ENCODE measurements at regions not wholly inside any gene's neighbourhood (a gene's known extent, or its start where the extent isn't known, plus 50 kb on each side); places are given as distances from the start of the nearest gene placed in this dataset.

DNA sequence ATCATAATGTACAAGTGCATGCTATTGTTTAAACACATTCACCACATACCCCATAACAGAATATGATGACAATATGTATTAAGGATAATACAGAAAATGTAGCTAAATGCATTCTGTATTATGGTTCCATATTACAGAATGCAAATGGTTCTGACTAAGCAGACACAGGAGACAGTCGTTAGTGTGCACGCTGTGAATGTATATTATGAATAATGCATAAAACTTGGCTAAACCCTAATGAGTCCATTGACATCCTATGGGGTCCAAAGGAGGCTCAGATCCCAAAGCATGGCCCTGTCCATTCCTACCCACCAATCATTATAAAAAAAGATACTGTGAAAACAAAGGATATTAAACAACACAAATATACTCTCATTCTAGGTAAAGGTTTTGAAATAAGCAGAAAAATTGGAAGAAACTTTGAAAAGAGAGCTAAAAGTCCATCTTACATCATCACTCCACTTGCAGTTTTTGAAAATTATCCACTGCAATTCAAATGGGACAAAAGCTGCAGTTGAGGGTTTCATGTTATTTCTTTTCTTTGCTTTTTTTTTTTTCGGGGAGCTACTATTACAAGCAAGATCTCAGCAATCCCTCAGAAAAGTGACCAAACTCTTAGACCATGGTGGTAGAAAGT, 415.1 kb downstream of the BCAT1 start:
- WGBS (ENCODE audit: missing lambda C conversion rate) = 2% methylated on average over 3 of the region's 3 CpGs
- Histone ChIP-seq H3K27ac (no peak overlapping the region), H3K4me3 (no peak overlapping the region), H3K4me2 (no peak overlapping the region), H3K4me1 (no peaks in the 10 kb centered on the region), H3K9me3 (no peaks in the 10 kb centered on the region)
- TF ChIP-seq RCOR1 (IDR thresholded peaks at IDR 0.05; ENCODE audit: low read depth, low read length) = no peak
- TF ChIP-seq NPAS2 (CRISPR knock-in tag; IDR thresholded peaks at IDR 0.05; ENCODE audit: borderline replicate concordance) = no peak
- no peak for TF ChIP-seq NFE2L2 (conservative IDR thresholded peaks at IDR 0.05; ENCODE audit: low read length)
- TF ChIP-seq E2F6 (IDR thresholded peaks at IDR 0.05; ENCODE audit: borderline replicate concordance, low read depth) = no peak
- TF ChIP-seq HOXA7 (CRISPR knock-in tag; IDR thresholded peaks at IDR 0.05) = no peak
- TF ChIP-seq JUN (IDR thresholded peaks at IDR 0.05) = no peak
- no peak for TF ChIP-seq TFCP2L1 (CRISPR knock-in tag; IDR thresholded peaks at IDR 0.05)
- TF ChIP-seq JUNB (IDR thresholded peaks at IDR 0.05) = no peak
- TF ChIP-seq SMC3 (IDR thresholded peaks at IDR 0.05) = no peak
- DNase-seq (ENCODE audit: low read depth in 1 of 2, low spot score in 1 of 2) (no peak), ATAC-seq (no peak), FAIRE-seq (no peak)
- ChIA-PET CTCF (no interaction called here), POLR2A (no interaction called here)

GRCh38 chr12:24530689-24531088, 418.2 kb downstream of the BCAT1 start:
- Histone ChIP-seq H3K27ac (no peak overlapping the region), H3K4me1 (no peaks in the 10 kb centered on the region), H3K4me3 (no peak overlapping the region), H3K9me3 (no peaks in the 10 kb centered on the region), H3K4me2 (no peak overlapping the region)
- ATAC-seq = no peak
- FAIRE-seq = no peak
- ChIA-PET POLR2A (no interaction called here), CTCF (interaction anchor here (0.7 kb wide), 1 partner anchor 22 kb away, joined by 3 read pairs; no protein-coding TSS in a partner anchor)
- TF ChIP-seq ELK1 (IDR thresholded peaks at IDR 0.05; ENCODE audit: low read depth, low read length) = no peak
- no peak for TF ChIP-seq ATOH8 (CRISPR knock-in tag; IDR thresholded peaks at IDR 0.05; ENCODE audit: low read depth)
- no peak for TF ChIP-seq POLR2A (IDR thresholded peaks at IDR 0.05; ENCODE audit: low read length)
- no peak for TF ChIP-seq FOXS1 (CRISPR knock-in tag; IDR thresholded peaks at IDR 0.05)
- TF ChIP-seq, protein P1, sequence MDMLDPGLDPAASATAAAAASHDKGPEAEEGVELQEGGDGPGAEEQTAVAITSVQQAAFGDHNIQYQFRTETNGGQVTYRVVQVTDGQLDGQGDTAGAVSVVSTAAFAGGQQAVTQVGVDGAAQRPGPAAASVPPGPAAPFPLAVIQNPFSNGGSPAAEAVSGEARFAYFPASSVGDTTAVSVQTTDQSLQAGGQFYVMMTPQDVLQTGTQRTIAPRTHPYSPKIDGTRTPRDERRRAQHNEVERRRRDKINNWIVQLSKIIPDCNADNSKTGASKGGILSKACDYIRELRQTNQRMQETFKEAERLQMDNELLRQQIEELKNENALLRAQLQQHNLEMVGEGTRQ (IDR thresholded peaks at IDR 0.05) = no peak
- TF ChIP-seq JUN (IDR thresholded peaks at IDR 0.05) = no peak
- no peak for TF ChIP-seq PBX3 (IDR thresholded peaks at IDR 0.05)
- no peak for TF ChIP-seq HOXB5 (CRISPR knock-in tag; IDR thresholded peaks at IDR 0.05)
- no peak for TF ChIP-seq FOSL2 (IDR thresholded peaks at IDR 0.05)
- TF ChIP-seq FOSL2 (CRISPR knock-in tag; IDR thresholded peaks at IDR 0.05) = no peak
- TF ChIP-seq, protein P2, sequence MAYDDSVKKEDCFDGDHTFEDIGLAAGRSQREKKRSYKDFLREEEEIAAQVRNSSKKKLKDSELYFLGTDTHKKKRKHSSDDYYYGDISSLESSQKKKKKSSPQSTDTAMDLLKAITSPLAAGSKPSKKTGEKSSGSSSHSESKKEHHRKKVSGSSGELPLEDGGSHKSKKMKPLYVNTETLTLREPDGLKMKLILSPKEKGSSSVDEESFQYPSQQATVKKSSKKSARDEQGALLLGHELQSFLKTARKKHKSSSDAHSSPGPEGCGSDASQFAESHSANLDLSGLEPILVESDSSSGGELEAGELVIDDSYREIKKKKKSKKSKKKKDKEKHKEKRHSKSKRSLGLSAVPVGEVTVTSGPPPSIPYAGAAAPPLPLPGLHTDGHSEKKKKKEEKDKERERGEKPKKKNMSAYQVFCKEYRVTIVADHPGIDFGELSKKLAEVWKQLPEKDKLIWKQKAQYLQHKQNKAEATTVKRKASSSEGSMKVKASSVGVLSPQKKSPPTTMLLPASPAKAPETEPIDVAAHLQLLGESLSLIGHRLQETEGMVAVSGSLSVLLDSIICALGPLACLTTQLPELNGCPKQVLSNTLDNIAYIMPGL (CRISPR knock-in tag; IDR thresholded peaks at IDR 0.05; ENCODE audit: borderline replicate concordance) = no peak
- TF ChIP-seq HEYL (CRISPR knock-in tag; IDR thresholded peaks at IDR 0.05) = no peak
- no peak for TF ChIP-seq NFE2L2 (conservative IDR thresholded peaks at IDR 0.05; ENCODE audit: low read length)
- TF ChIP-seq ESRRA (IDR thresholded peaks at IDR 0.05; ENCODE audit: borderline replicate concordance, low read length) = no peak
- no peak for TF ChIP-seq TP53 (CRISPR knock-in tag; IDR thresholded peaks at IDR 0.05)
- TF ChIP-seq MAZ (IDR thresholded peaks at IDR 0.05; ENCODE audit: borderline replicate concordance, low read depth, low read length) = no peak
- DNase-seq (ENCODE audit: low read depth in 1 of 2, low spot score in 1 of 2) = no peak
- 2% methylated on average over 2 of the region's 2 CpGs for WGBS (ENCODE audit: missing lambda C conversion rate)
